Neural cell (in vitro differentiated cells): ENCODE measurements at regions not wholly inside any gene's neighbourhood (a gene's known extent, or its start where the extent isn't known, plus 50 kb on each side); places are given as distances from the start of the nearest gene placed in this dataset.

Experiments used
- H2AFZ ChIP-seq: fragments of 200-600, 300-800 bp; sonication (generic), shearing (Covaris generic); 2 replicates; pipeline ENCODE4 v1.6.0; 2014; ENCODE audit warnings: low read depth, mild to moderate bottlenecking, antibody characterized with exemption, low read length, moderate library complexity
- H3F3A ChIP-seq: fragments of 200-600 bp; shearing (Covaris generic); 2 replicates; pipeline ENCODE4 v1.6.1; 2016; ENCODE audit warnings: mild to moderate bottlenecking, moderate library complexity, mixed read lengths, antibody characterized with exemption, low read length; ENCODE audit not compliant: insufficient read depth, poor library complexity, severe bottlenecking
- H3K27ac ChIP-seq: fragments of 200-600, 300-800 bp; sonication (generic), shearing (Covaris generic); 2 replicates; pipeline ENCODE4 v1.5.1; 2014; ENCODE audit warnings: mild to moderate bottlenecking, low read length, moderate library complexity
- H3K27me3 ChIP-seq: fragments of 300-800, 200-600 bp; sonication (generic), shearing (Covaris generic); 2 replicates; pipeline ENCODE4 v1.6.0; 2014; ENCODE audit warnings: mild to moderate bottlenecking, low read depth, low read length, moderate library complexity; ENCODE audit not compliant: insufficient read depth
- H3K36me3 ChIP-seq: fragments of 300-800, 200-600 bp; sonication (generic), shearing (Covaris generic); 2 replicates; pipeline ENCODE4 v1.5.1; 2014; ENCODE audit warnings: mild to moderate bottlenecking, antibody characterized with exemption, low read length, moderate library complexity; ENCODE audit not compliant: insufficient read depth
- H3K4me2 ChIP-seq: fragments of 300-800, 200-600 bp; sonication (generic), shearing (Covaris generic); 2 replicates; pipeline ENCODE4 v1.6.0; 2014; ENCODE audit warnings: mild to moderate bottlenecking, low read length
- H3K4me3 ChIP-seq: fragments of 300-800, 200-600 bp; sonication (generic), shearing (Covaris generic); 2 replicates; pipeline ENCODE4 v1.5.1; 2014; ENCODE audit warnings: mild to moderate bottlenecking, low read length, moderate library complexity
- H3K79me2 ChIP-seq: fragments of 200-600 bp; shearing (Covaris generic); replicated peaks from 2 replicates; pipeline ENCODE4 v1.6.0; 2014; ENCODE audit warnings: mild to moderate bottlenecking, low read length, moderate library complexity; ENCODE audit not compliant: insufficient read depth
- H3K9ac ChIP-seq: fragments of 300-800, 200-600 bp; sonication (generic), shearing (Covaris generic); 2 replicates; pipeline ENCODE4 v1.6.1; 2016; ENCODE audit warnings: mild to moderate bottlenecking, low read length, mixed read lengths
- H3K9me2 ChIP-seq: fragments of 200-600 bp; shearing (Covaris generic); 2 replicates; pipeline ENCODE4 v1.6.1; 2016; ENCODE audit warnings: mild to moderate bottlenecking, low read length, mixed read lengths; ENCODE audit not compliant: insufficient read depth
- H3K9me3 ChIP-seq: fragments of 200-600, 300-800 bp; sonication (generic), shearing (Covaris generic); 2 replicates; pipeline ENCODE4 v1.6.1; 2016; ENCODE audit warnings: mild to moderate bottlenecking, mixed run types, low read length, moderate library complexity, mixed read lengths
- H4K20me1 ChIP-seq: fragments of 200-600 bp; shearing (Covaris generic); 2 replicates; pipeline ENCODE4 v1.6.1; 2016; ENCODE audit warnings: mild to moderate bottlenecking, mixed run types; ENCODE audit not compliant: insufficient read depth
- CTCF ChIP-seq: fragments of 450-650 bp; IDR thresholded peaks from 2 replicates; pipeline ENCODE4 v1.5.1; 2014; ENCODE audit warnings: antibody characterized with exemption, mild to moderate bottlenecking, moderate library complexity; ENCODE audit not compliant: poor library complexity, severe bottlenecking
- EP300 ChIP-seq: fragments of 450-650 bp; conservative IDR thresholded peaks from 2 replicates; pipeline ENCODE4 v1.6.1; 2014; ENCODE audit warnings: antibody characterized with exemption, mild to moderate bottlenecking, moderate library complexity; ENCODE audit not compliant: poor library complexity, severe bottlenecking
- EZH2 ChIP-seq: fragments of 200-600, 300-800 bp; shearing (Covaris generic), sonication (generic); IDR thresholded peaks from 2 replicates; pipeline ENCODE4 v1.6.1; 2014; ENCODE audit warnings: antibody characterized with exemption, low read length, borderline replicate concordance, mild to moderate bottlenecking; ENCODE audit not compliant: insufficient read depth, poor library complexity, severe bottlenecking
- MXI1 ChIP-seq: fragments of 450-650 bp; conservative IDR thresholded peaks from 2 replicates; pipeline ENCODE4 v1.6.1; 2014; ENCODE audit warnings: antibody characterized with exemption, mild to moderate bottlenecking; ENCODE audit not compliant: poor library complexity, severe bottlenecking
- POLR2AphosphoS5 ChIP-seq: IDR thresholded peaks from 2 replicates; pipeline ENCODE4 v1.6.1; 2012
- RAD21 ChIP-seq: fragments of 450-650 bp; conservative IDR thresholded peaks from 2 replicates; pipeline ENCODE4 v1.6.1; 2014; ENCODE audit warnings: antibody characterized with exemption, mild to moderate bottlenecking, moderate library complexity
- REST ChIP-seq: IDR thresholded peaks from 2 replicates; pipeline ENCODE4 v1.6.1; 2012; ENCODE audit warnings: borderline replicate concordance
- SMC3 ChIP-seq: fragments of 450-650 bp; conservative IDR thresholded peaks from 2 replicates; pipeline ENCODE4 v1.6.1; 2014; ENCODE audit warnings: antibody characterized with exemption, mild to moderate bottlenecking, moderate library complexity; ENCODE audit not compliant: poor library complexity
- TAF1 ChIP-seq: IDR thresholded peaks from 2 replicates; pipeline ENCODE4 v1.6.1; 2012; ENCODE audit warnings: low read depth

- H3K27ac ChIP-seq = no peak overlapping the region
- no peaks in the 10 kb centered on the region for H3K27me3 ChIP-seq
- TF ChIP-seq EZH2 (no peak), EP300 (no peak), POLR2AphosphoS5 (no peak), CTCF (no peak), TAF1 (no peak), REST (no peak), SMC3 (no peak), RAD21 (no peak), MXI1 (no peak)
- no peaks in the 10 kb centered on the region for H3F3A ChIP-seq
- no peaks in the 10 kb centered on the region for H3K36me3 ChIP-seq
- H2AFZ ChIP-seq = no peak overlapping the region
- H3K79me2 ChIP-seq = no peaks in the 10 kb centered on the region
- no peak overlapping the region for H3K9ac ChIP-seq
- H3K9me2 ChIP-seq = no peaks in the 10 kb centered on the region
- H3K9me3 ChIP-seq = no peaks in the 10 kb centered on the region
- no peak overlapping the region for H3K4me3 ChIP-seq
- no peaks in the 10 kb centered on the region for H4K20me1 ChIP-seq
- H3K4me2 ChIP-seq = no peak overlapping the region
Observed at GRCh38 chr12:77236066-77236465, 170.7 kb upstream of the E2F7 start.

GRCh38 chr12:77232045-77232444 lies 166.7 kb upstream of the E2F7 start:
- Histone ChIP-seq H3K27ac (no peak overlapping the region), H3K9me2 (no peaks in the 10 kb centered on the region), H3F3A (no peaks in the 10 kb centered on the region), H4K20me1 (no peaks in the 10 kb centered on the region), H3K4me2 (no peak overlapping the region), H2AFZ (no peak overlapping the region), H3K36me3 (no peaks in the 10 kb centered on the region), H3K4me3 (no peak overlapping the region), H3K9me3 (no peaks in the 10 kb centered on the region), H3K9ac (no peak overlapping the region), H3K27me3 (no peaks in the 10 kb centered on the region), H3K79me2 (no peaks in the 10 kb centered on the region)
- TF ChIP-seq POLR2AphosphoS5 (no peak), CTCF (no peak), RAD21 (no peak), REST (no peak), SMC3 (no peak), TAF1 (no peak), MXI1 (no peak), EZH2 (no peak), EP300 (no peak)
